ENCODE measurements at regions not wholly inside any gene's neighbourhood (a gene's known extent, or its start where the extent isn't known, plus 50 kb on each side); places are given as distances from the start of the nearest gene placed in this dataset.

- no peak for TF ChIP-seq POLR2AphosphoS5 (IDR thresholded peaks at IDR 0.05; ENCODE audit: borderline replicate concordance, low read depth, low read length)
- TF ChIP-seq FOXP2 (optimal IDR thresholded peaks at IDR 0.05; ENCODE audit: control extremely low read depth, extremely low read length, insufficient read depth), result no peak
- TF ChIP-seq EZH2 (IDR thresholded peaks at IDR 0.05), result no peak
Observed at GRCh38 chr22:48079505-48080290, 1317.2 kb downstream of the TBC1D22A start.
